Fibroblast of skin of scalp (primary cell): ENCODE measurements at regions not wholly inside any gene's neighbourhood (a gene's known extent, or its start where the extent isn't known, plus 50 kb on each side); places are given as distances from the start of the nearest gene placed in this dataset.
A peak's percentile ranks its signal among the peaks of the same experiment; 100 is the strongest.
"Not testable (repeated sequence)": the region's sequence is repeated elsewhere in the genome, so short reads cannot be mapped to it uniquely, and the experiment has no call there.

ENCODE experiments used
- DNase-seq: peaks from one replicate; pipeline ENCODE4 v3.0.0-alpha.2; 2013

GRCh38 chr17:73899839-73900238 lies 255.6 kb upstream of the SDK2 start:
- no peak for DNase-seq

DNA sequence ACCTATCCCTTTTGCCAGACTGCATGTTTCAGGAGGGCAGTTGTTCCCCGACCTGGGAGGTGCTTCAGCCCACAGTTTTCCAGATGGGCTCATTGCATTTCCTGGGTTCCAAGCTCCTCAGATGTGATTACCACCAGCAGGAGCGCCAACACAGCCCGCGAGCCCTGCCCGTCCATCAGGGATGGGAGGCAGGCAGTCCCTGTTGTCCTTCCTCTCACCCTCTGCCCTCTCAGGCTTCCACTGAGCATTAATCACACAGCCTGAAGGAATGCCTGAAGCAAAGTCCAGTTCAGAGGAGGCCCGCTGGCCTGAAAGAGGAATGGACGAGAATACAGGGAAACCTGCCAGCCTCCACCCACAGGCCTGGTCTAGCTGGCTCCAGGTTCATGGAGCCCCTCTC lies 256.3 kb upstream of the SDK2 start:
- DNase-seq = no peak

- no peak for DNase-seq
These were observed 257.0 kb upstream of the SDK2 start for GRCh38 chr17:73901249-73901648.

GRCh38 chr17:73901661-73902415 lies 257.6 kb upstream of the SDK2 start:
- peak; percentile 9 for DNase-seq

DNA sequence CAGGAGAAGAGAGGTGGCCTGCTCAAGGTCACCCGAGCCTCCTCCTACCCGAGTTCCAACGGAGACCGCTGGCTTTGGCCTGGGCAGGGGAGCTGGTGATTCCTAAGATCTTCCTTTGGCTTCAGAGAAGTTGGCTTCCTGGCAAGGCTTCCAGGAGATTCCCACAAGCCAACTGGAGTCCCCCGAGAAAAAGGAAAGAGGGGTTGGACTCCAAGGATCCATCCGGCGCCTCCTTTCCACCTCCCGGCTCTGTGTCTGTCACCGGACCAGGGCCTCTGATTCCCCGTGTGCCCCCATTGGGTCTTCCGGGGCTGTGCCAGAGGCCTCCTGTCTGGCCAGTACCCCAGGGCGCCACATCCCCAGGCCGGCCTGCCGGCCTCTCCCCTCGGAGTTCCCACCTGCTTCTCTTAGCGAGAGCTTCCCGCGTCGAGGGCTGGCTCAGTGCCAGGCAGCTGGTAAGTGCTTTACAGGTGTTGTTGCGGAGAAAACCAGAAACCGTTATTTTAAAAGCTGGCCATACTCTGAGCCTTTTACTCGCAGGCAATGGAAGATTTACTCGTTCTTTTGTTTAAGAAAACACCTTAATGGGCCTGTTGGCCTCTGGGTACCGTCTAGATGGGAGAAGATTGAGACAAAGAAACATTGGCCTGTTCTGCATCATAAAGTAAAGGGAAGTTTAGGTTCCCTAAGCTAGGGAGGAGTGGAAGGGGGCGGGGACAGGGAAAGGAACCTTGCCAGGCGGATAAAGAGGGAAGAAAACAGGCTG lies 258.4 kb upstream of the SDK2 start:
- no peak for DNase-seq

- DNase-seq = no peak
These were observed 262.9 kb upstream of the SDK2 start for GRCh38 chr17:73906896-73907870.

- no peak for DNase-seq
These were observed 264.9 kb upstream of the SDK2 start for GRCh38 chr17:73909186-73909585.

GRCh38 chr17:73910206-73910605 lies 266.0 kb upstream of the SDK2 start:
- no peak for DNase-seq

DNA sequence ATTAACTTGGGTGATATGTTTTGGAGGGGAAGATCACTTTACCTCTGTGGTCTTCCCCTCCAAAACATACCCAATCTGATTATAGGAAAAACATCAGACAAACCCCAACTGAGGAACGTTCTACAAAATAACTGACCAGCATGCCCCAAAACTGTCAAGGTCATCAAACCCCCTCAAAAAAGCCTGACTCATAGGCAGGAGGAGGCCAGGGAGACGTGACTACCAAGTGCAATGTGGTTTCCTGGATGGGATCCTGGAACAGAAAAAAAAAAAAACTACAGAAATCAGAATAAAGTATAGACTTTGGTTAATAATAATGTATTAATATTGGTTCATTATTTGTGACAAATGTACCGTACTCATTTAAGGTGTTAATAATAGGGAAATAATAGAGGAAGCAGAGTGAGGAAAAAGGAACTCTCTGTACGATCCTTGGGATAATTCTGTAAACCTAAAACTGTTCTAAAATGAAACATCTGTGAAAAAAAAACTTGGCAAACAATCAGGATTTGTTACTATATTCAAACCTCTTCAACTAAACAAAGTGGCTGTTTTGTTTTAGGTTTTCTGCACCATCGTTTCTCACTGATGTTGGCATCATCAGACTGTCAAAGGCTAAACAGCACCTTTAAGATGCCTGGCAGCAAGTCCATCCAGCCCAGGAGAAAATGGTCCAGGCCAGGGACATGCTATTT lies 266.7 kb upstream of the SDK2 start:
- no peak for DNase-seq

DNA sequence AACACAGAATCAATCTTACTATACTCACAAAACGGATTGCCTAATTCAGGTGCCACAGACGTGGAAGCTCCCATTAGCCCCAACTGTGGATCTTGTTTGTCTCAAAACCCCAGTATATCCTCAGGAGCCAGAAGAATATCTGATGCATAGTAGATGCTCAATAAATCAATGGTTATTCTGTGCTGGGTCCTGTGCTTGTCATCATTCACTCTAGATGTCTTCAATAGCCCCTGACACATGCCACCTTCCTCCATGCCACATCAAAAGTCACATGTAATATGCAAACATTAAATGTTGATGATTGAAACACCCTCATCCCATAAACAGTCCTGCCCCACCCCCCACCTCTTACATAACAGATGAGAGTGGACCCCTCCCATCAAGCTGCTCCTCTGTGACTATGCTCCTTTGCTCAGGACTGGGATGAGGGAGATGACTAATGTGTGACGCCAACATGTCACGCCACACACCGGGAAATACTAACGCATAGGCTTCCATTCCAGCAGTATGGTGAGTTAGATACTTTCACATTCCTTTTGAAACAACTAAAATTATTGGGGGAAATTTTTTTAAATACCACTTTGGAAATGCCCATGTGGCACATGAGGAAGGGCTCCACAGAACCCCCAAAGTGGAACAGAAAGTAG lies 267.6 kb upstream of the SDK2 start:
- no peak for DNase-seq

- no peak for DNase-seq
These were observed 268.1 kb upstream of the SDK2 start for GRCh38 chr17:73912373-73912746.

GRCh38 chr17:73914536-73915274 lies 270.5 kb upstream of the SDK2 start:
- no peak for DNase-seq

DNA sequence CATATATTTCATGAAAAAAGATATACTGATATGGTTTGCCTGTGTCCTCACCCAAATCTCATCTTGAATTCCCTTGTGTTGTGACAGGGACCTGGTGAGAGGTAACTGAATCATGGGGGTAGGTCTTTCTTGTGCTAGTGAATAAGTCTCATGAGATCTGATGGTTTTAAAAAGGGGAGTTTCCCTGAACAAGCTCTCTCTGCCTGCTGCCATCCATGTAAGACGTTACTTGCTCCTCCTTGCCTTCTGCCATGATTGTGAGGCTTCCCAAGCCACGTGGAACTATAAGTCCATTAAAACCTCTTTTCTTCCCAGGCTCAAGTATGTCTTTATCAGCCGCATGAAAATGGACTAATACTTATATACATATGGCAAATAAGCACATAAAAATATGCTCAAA lies 274.8 kb upstream of the SDK2 start:
- DNase-seq = not testable (repeated sequence)

DNA sequence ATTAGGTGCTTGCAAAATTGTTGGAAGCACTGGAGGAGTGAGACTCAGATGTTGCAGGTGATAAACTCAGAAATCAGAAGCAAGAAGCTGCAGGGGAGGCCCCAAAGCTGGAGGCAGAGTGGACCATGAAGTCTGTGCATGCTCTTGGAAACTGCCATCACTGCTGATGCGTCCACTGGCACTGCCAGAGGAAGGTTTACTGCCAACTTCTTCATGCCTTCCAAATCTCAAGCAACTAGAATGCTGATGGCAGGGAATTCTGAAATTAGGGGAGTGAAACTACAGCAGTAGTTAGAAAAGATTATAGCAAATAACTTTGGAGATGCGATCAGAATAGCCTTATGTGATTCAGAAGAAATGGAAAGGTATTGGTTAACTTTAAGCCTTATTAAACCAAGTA lies 277.1 kb upstream of the SDK2 start:
- DNase-seq = no peak

DNA sequence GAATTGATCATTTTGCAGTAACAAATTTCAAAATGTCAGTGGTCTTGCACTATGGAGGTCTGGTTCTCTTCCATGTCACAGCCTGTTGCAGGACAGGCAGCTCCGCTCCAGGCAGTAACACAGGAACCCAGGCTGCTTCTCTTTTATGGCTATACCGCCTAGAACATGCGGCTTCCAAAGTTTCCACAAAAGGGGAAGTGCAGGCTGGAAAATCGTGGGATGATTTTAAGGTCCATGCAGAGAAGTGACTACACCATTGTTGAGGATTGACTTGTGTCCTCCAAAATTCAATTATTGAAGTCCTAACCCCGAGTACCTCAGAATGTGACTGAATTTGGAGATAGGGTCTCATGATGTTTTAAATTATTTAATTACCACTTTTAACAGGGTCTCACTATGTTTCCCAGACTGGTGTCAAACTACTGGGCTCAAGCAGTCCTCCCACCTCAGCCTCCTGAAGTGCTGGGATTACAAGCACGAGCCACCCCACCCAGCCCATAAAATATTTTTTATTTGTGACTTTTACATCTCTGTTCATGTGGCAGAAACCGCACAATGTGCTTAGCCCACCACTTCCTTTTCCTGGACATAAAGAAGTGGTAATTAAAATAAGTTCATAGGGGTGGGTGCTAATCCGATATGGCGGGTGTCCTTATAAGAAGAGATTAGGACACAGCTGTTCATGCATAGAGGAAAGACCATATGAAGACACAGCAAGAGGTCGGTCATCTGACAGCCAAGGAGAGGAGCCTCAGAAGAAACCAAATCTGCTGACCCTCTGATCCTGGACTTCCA lies 279.2 kb upstream of the RPL38 start:
- no peak for DNase-seq

GRCh38 chr17:73924909-73925186 lies 278.6 kb upstream of the RPL38 start:
- DNase-seq = no peak

DNA sequence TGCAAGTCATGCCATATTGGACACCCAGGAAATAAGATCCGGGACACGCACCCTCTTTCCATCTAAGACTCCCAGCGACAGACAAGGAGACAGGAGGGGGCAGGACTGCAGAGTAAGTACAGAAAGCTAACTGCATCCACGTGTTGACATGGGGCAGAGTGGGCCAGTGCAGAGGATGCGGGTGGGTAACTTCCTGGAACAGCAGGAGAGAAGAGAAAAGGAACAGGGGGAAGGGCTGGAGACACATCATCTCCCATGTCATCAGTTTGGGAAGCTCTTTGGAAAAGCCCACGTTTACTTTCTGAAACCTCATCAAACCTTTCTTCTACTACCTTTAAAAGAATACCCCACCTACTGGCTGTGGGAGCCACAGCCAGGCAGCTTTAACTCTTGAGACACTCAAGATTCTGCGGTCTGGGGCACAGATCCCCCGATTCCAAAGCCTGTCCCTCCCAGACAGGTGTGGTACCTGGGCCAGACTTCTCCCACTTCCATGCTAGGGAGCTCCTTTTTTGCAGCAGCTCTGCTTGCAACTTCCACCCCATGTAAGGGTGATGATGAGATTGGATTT lies 273.5 kb upstream of the RPL38 start:
- no peak for DNase-seq

DNA sequence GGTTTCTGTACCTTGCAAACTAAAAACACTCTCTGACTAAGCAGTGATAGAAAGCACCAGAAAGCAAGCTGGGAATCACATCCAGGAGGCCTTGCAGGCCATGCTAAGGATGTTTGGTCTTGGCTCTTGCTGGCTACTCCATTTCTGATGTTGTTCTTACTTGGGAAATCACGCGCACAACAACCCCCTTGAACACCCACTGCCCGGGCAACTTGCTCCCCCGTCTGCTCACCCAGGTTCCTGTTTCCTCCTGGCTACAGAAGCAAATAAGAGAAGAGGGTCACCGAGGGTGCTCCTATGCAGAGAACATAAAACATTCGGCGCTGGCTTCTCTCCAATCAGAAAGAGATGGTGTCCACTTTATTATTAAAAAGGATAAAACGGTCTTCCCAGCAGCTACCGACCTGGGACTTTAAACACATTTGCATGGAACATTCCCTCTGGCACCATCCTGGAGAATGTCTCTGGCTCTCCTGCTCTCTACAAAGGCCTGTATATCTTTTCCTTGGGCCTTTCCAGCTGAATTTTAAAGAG lies 271.2 kb upstream of the RPL38 start:
- no peak for DNase-seq

DNA sequence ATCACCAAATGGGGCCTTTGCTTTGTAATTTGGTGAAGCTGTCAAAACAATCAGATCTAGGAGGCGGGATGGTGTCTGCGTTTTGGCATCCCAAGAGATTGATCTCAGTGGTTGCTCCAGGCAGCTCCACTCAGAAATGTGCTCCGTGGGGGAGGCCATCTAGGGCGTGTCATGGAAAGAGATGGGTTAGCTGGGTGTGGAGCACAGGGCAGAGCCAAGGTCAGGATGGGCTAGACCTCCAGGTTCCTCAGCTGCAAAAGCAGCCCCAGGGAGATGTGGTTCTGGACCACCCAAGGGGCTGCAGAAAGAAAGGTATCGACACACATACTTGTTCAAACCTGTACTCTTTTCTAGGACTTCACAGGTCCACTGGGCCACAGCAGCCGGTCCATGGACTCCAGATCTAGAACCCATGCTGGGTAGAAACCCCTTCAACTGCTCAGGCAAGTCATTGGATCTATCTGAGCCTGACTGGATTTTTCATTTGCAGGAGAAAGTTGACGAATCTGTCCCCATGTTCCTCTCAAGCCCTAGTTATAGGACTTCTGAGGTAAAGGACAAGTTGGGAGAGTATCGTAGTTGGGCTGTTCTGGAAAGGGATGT lies 270.2 kb upstream of the RPL38 start:
- DNase-seq = no peak
